ENCODE measurements at regions not wholly inside any gene's neighbourhood (a gene's known extent, or its start where the extent isn't known, plus 50 kb on each side); places are given as distances from the start of the nearest gene placed in this dataset.

DNA sequence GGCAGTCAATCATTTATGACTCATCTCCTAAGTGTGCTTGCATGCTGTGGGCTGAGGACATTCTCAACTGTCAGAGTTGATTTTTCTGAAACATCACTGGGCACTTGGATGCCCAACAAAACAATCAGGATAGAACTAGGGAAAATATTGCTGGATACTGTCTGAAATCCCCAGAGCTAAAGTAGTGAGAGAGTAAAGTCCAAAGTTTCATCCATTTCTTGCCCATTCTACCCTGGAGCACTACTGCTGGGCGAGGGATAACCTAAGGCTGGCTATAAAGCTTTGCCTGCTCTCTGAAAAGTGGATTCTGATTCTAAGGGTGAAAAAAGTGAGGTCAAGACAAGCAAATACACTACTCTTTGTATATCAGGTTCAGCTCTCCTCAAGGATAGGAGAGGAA lies 279.6 kb upstream of the EDA2R start:
- 75 to 78% methylated on average over 1 of the region's 1 CpG for WGBS, 2 donors

DNA sequence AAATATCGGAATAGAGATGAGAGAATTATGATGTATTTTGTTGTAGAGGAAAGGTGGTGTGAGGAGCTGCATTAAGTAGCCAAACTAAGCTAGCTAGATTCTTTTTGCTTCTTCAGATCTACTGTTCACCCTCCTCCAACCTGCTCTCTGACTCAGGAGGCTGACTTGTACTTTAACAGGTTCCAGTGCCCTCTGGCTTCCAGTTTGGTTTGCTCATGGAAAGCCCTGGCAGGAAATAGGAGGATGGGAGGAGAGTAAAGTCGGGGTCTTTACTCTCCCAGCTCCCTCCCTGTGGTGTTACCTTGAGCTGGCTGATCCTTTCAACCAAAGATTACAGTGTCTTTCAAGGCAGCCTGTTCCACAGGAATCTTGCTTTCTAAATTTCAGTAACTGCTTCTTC lies 277.0 kb upstream of the EDA2R start:
- Histone ChIP-seq H3K27ac (no peak overlapping the region), H3K9me3 (no peaks in the 10 kb centered on the region), H3K36me3 (no peaks in the 10 kb centered on the region), H3K27me3 (no peaks in the 10 kb centered on the region), H3K4me3 (replicated peaks in 1 of 3) (no peak overlapping the region), H3K4me1 (no peaks in the 10 kb centered on the region)
- 38 to 52% methylated on average over 2 of the region's 2 CpGs for WGBS, 2 donors
- no peak for DNase-seq
- TF ChIP-seq POLR2A (IDR thresholded peaks at IDR 0.05) = no peak
- TF ChIP-seq, protein P1, sequence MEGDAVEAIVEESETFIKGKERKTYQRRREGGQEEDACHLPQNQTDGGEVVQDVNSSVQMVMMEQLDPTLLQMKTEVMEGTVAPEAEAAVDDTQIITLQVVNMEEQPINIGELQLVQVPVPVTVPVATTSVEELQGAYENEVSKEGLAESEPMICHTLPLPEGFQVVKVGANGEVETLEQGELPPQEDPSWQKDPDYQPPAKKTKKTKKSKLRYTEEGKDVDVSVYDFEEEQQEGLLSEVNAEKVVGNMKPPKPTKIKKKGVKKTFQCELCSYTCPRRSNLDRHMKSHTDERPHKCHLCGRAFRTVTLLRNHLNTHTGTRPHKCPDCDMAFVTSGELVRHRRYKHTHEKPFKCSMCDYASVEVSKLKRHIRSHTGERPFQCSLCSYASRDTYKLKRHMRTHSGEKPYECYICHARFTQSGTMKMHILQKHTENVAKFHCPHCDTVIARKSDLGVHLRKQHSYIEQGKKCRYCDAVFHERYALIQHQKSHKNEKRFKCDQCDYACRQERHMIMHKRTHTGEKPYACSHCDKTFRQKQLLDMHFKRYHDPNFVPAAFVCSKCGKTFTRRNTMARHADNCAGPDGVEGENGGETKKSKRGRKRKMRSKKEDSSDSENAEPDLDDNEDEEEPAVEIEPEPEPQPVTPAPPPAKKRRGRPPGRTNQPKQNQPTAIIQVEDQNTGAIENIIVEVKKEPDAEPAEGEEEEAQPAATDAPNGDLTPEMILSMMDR (IDR thresholded peaks at IDR 0.05) = no peak
- intact Hi-C loops (cut with DNase I) = no loop called here

More for the DNA sequence above, 279.6 kb upstream of the EDA2R start:
- Histone ChIP-seq H3K27me3 (no peaks in the 10 kb centered on the region), H3K9me3 (no peaks in the 10 kb centered on the region), H3K36me3 (no peaks in the 10 kb centered on the region), H3K27ac (no peak overlapping the region), H3K4me1 (no peaks in the 10 kb centered on the region), H3K4me3 (replicated peaks in 1 of 3) (no peak overlapping the region)
- no peak for DNase-seq
- TF ChIP-seq, protein P1 (IDR thresholded peaks at IDR 0.05) = no peak
- no peak for TF ChIP-seq POLR2A (IDR thresholded peaks at IDR 0.05)
- intact Hi-C loops (cut with DNase I) = no loop called here

DNA sequence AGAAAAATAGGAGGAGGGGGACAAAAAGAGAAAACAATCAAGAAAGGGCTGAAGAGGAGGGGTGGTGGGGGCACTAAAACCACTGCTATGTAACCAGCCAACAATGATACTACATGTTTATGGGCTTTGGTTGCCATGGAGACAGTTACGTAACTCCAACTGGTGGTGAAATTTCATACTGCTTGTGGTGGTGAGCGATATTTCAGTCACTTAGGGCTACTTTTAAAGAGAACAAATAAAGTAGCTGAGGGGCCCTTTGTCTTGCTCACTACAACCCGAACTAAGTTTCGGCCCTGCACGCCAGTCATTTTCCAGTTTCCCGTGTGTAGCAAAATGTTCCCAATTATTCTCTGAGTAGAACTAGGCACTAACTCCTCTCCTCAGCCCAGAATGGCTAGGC lies 275.2 kb upstream of the EDA2R start:
- TF ChIP-seq, protein P1 (IDR thresholded peaks at IDR 0.05) = no peak
- no peak for TF ChIP-seq POLR2A (IDR thresholded peaks at IDR 0.05)
- Histone ChIP-seq H3K4me1 (no peaks in the 10 kb centered on the region), H3K9me3 (no peaks in the 10 kb centered on the region), H3K4me3 (replicated peaks in 1 of 3) (no peak overlapping the region), H3K36me3 (no peaks in the 10 kb centered on the region), H3K27me3 (no peaks in the 10 kb centered on the region), H3K27ac (no peak overlapping the region)
- no peak for DNase-seq
- intact Hi-C loops (cut with DNase I) = no loop called here
- WGBS, 2 donors = 59 to 65% methylated on average over 6 of the region's 6 CpGs

DNA sequence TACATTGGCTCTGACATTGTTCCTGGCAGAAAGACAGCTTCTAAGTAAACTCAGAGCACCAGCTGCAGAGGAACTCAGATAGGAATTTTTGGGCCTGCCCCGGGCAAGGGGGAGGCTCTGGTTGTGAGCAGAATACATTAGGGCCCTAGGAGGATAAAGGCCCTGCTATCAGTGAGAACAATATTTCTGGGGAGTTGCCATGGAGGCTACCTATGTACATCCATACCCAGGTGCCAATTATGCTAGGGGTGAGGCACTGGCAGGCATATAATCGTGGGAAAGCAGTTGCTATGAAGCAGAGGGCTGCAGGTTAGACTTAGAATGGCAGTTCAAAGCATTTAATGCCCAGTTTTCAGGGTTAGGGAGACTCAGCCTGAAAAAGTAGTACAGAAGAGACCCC lies 273.5 kb upstream of the EDA2R start:
- no peak overlapping the region for H3K4me3 ChIP-seq (replicated peaks in 1 of 3)
- no peak overlapping the region for H3K27ac ChIP-seq
- no peaks in the 10 kb centered on the region for H3K9me3 ChIP-seq
- no peak for DNase-seq
- 57 to 70% methylated on average over 1 of the region's 2 CpGs for WGBS, 2 donors
- H3K4me1 ChIP-seq = no peaks in the 10 kb centered on the region
- intact Hi-C loops (cut with DNase I) = no loop called here
- no peaks in the 10 kb centered on the region for H3K27me3 ChIP-seq
- H3K36me3 ChIP-seq = no peaks in the 10 kb centered on the region
- no peak for TF ChIP-seq POLR2A (IDR thresholded peaks at IDR 0.05)
- TF ChIP-seq, protein P1 (IDR thresholded peaks at IDR 0.05) = no peak

DNA sequence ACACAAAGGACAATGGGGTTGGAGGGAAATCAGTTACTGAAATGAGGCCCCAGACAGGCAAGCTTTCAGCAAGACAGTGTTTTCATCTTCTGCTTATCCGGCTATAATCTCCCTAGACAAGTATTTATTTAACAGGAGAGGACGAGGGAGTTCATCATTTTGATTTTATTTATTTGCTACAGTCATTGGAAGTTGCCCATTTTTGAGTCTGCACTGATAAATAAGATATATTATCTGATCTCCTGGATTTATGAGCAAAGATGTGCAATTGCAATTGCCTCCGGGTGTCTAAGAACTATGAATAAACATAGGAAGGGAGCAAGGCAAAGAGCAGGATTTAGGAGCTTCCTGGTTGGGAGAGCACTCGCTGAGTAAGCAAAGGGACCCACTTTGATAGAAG lies 263.2 kb upstream of the EDA2R start:
- WGBS, 2 donors = 25 to 41% methylated on average over 4 of the region's 4 CpGs

More for the DNA sequence above, 263.2 kb upstream of the EDA2R start:
- intact Hi-C loops (cut with DNase I) = no loop called here
- no peaks in the 10 kb centered on the region for H3K9me3 ChIP-seq
- no peak overlapping the region for H3K4me3 ChIP-seq (replicated peaks in 1 of 3)
- DNase-seq = no peak
- H3K27me3 ChIP-seq = no peaks in the 10 kb centered on the region
- TF ChIP-seq POLR2A (IDR thresholded peaks at IDR 0.05) = no peak
- TF ChIP-seq, protein P1 (IDR thresholded peaks at IDR 0.05) = no peak
- H3K36me3 ChIP-seq = no peaks in the 10 kb centered on the region
- no peak overlapping the region for H3K27ac ChIP-seq
- no peaks in the 10 kb centered on the region for H3K4me1 ChIP-seq
